PC-3 (cell line): ENCODE measurements at regions not wholly inside any gene's neighbourhood (a gene's known extent, or its start where the extent isn't known, plus 50 kb on each side); places are given as distances from the start of the nearest gene placed in this dataset.

ENCODE experiments used
- ATAC-seq: fragments of 200-7000 bp; cut with Tn5 transposase; 2 replicates; pipeline ENCODE4 v1.9.1; 2020; ENCODE audit warnings: mild to moderate bottlenecking, moderate library complexity
- BruUV-seq: library from RNA; stranded (reverse); fragments of 400-500 nt; replicated peaks from 2 replicates; lab custom pipeline; 2021; lab: Mats Ljungman, UMichigan
- CTCF ChIA-PET: fragments of 300-600 bp; sonication (Branson Sonifier 250); formaldehyde crosslinking; loops from one replicate; lab custom pipeline; 2022; ENCODE audit warnings: antibody characterized with exemption; lab: Charles Lee
- POLR2A ChIA-PET: fragments of 300-600 bp; sonication (Branson Sonifier 250); formaldehyde crosslinking; loops from one replicate; lab custom pipeline; 2022; ENCODE audit warnings: antibody characterized with exemption; ENCODE audit not compliant: unreplicated experiment; lab: Charles Lee
- DNase-seq: peaks from one replicate; pipeline ENCODE4 v3.0.0-alpha.2; 2015
- H2AFZ ChIP-seq: fragments of 300-600 bp; sonication (generic); 2 replicates; pipeline ENCODE4 v1.6.0; 2016; ENCODE audit warnings: antibody characterized with exemption, low read length
- H3F3A ChIP-seq: fragments of 300-600 bp; sonication (generic); one replicate; pipeline ENCODE4 v1.6.0; 2017; ENCODE audit warnings: antibody characterized with exemption, low read length, control low read depth, mild to moderate bottlenecking; ENCODE audit not compliant: unreplicated experiment
- H3K27ac ChIP-seq: fragments of 300-600 bp; sonication (generic); 2 replicates; pipeline ENCODE4 v1.5.1; 2016; ENCODE audit warnings: mild to moderate bottlenecking, low read length
- H3K27me3 ChIP-seq: fragments of 300-600 bp; sonication (generic); 2 replicates; pipeline ENCODE4 v1.6.1; 2016; ENCODE audit warnings: low read length, mixed read lengths
- H3K36me3 ChIP-seq: fragments of 300-600 bp; sonication (generic); 2 replicates; pipeline ENCODE4 v1.6.1; 2016; ENCODE audit warnings: low read depth, mixed run types, low read length, mixed read lengths
- H3K4me1 ChIP-seq: fragments of 300-600 bp; sonication (generic); 2 replicates; pipeline ENCODE4 v1.5.1; 2016; ENCODE audit warnings: low read length; ENCODE audit not compliant: insufficient read depth
- H3K4me2 ChIP-seq: fragments of 300-600 bp; sonication (generic); 2 replicates; pipeline ENCODE4 v1.6.0; 2016; ENCODE audit warnings: low read length
- H3K4me3 ChIP-seq: fragments of 300-600 bp; sonication (generic); 2 replicates; pipeline ENCODE4 v1.5.1; 2016; ENCODE audit warnings: mild to moderate bottlenecking, low read length, mixed read lengths
- H3K79me2 ChIP-seq: fragments of 300-600 bp; sonication (generic); 2 replicates; pipeline ENCODE4 v1.6.1; 2017; ENCODE audit warnings: low read length, mixed read lengths
- H3K9ac ChIP-seq: fragments of 300-600 bp; sonication (generic); 2 replicates; pipeline ENCODE4 v1.6.0; 2016; ENCODE audit warnings: mild to moderate bottlenecking, low read length
- H3K9me2 ChIP-seq: fragments of 300-600 bp; sonication (generic); replicated peaks from 2 replicates; pipeline ENCODE4 v1.6.1; 2016; ENCODE audit warnings: mixed run types, low read length, mixed read lengths
- H3K9me3 ChIP-seq: fragments of 300-600 bp; sonication (generic); 2 replicates; pipeline ENCODE4 v1.6.1; 2016; ENCODE audit warnings: low read length, mixed read lengths
- H4K20me1 ChIP-seq: fragments of 300-600 bp; sonication (generic); 2 replicates; pipeline ENCODE4 v1.6.1; 2016; ENCODE audit warnings: low read length, mixed read lengths
- EZH2 ChIP-seq: fragments of 300-600 bp; sonication (generic); IDR thresholded peaks from one replicate; pipeline ENCODE4 v1.6.1; 2017; ENCODE audit warnings: antibody characterized with exemption, mild to moderate bottlenecking, low read length; ENCODE audit not compliant: unreplicated experiment
- EZH2phosphoT487 ChIP-seq: fragments of 300-600 bp; sonication (generic); IDR thresholded peaks from 2 replicates; pipeline ENCODE4 v1.6.1; 2018; ENCODE audit warnings: mild to moderate bottlenecking, antibody characterized with exemption, low read length, borderline replicate concordance
- intact Hi-C: fragments of 100-400 bp; cut with micrococcal nuclease; formaldehyde crosslinking; loops from 2 replicates; pipeline ENCODE4 v1.9.0; 2023
- TF ChIP-seq, protein P1 (sequence below): fragments of 300-600 bp; sonication (generic); conservative IDR thresholded peaks from 2 replicates; pipeline ENCODE4 v1.5.1; 2017; ENCODE audit warnings: antibody characterized with exemption, low read depth, mild to moderate bottlenecking, low read length

- ChIA-PET POLR2A (no interaction called here), CTCF (no interaction called here)
- H3K4me2 ChIP-seq: no peak overlapping the region
- no peak overlapping the region for H2AFZ ChIP-seq
- H4K20me1 ChIP-seq: no peaks in the 10 kb centered on the region
- H3K4me1 ChIP-seq: no peaks in the 10 kb centered on the region
- DNase-seq: no peak
- no peak overlapping the region for H3K27ac ChIP-seq
- no peaks in the 10 kb centered on the region for H3K79me2 ChIP-seq
- TF ChIP-seq, protein P1, sequence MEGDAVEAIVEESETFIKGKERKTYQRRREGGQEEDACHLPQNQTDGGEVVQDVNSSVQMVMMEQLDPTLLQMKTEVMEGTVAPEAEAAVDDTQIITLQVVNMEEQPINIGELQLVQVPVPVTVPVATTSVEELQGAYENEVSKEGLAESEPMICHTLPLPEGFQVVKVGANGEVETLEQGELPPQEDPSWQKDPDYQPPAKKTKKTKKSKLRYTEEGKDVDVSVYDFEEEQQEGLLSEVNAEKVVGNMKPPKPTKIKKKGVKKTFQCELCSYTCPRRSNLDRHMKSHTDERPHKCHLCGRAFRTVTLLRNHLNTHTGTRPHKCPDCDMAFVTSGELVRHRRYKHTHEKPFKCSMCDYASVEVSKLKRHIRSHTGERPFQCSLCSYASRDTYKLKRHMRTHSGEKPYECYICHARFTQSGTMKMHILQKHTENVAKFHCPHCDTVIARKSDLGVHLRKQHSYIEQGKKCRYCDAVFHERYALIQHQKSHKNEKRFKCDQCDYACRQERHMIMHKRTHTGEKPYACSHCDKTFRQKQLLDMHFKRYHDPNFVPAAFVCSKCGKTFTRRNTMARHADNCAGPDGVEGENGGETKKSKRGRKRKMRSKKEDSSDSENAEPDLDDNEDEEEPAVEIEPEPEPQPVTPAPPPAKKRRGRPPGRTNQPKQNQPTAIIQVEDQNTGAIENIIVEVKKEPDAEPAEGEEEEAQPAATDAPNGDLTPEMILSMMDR: no peak
- TF ChIP-seq EZH2: no peak
- TF ChIP-seq EZH2phosphoT487: no peak
- BruUV-seq: no TSS peak
- no peaks in the 10 kb centered on the region for H3K9me2 ChIP-seq
- H3K9ac ChIP-seq: no peak overlapping the region
- intact Hi-C loops: no loop called here
- H3F3A ChIP-seq: no peaks in the 10 kb centered on the region
- no peaks in the 10 kb centered on the region for H3K36me3 ChIP-seq
- peaks cover 27% of the 10 kb centered on the region for H3K27me3 ChIP-seq
- ATAC-seq: no peak
- H3K9me3 ChIP-seq: no peaks in the 10 kb centered on the region
- H3K4me3 ChIP-seq: no peak overlapping the region
These were observed 599.1 kb downstream of the PTPRU start for GRCh38 chr1:29835406-29835805.

- no peak overlapping the region for H3K4me2 ChIP-seq
- H3K9me3 ChIP-seq: no peaks in the 10 kb centered on the region
- no peaks in the 10 kb centered on the region for H3K4me1 ChIP-seq
- H3K9me2 ChIP-seq: no peaks in the 10 kb centered on the region
- H3K9ac ChIP-seq: no peak overlapping the region
- DNase-seq (no peak), ATAC-seq (no peak)
- POLR2A ChIA-PET: no interaction called here
- H3K79me2 ChIP-seq: no peaks in the 10 kb centered on the region
- no TSS peak for BruUV-seq
- H4K20me1 ChIP-seq: no peaks in the 10 kb centered on the region
- no peak overlapping the region for H2AFZ ChIP-seq
- intact Hi-C loops: no loop called here
- TF ChIP-seq, protein P1: no peak
- TF ChIP-seq EZH2 (no peak), EZH2phosphoT487 (no peak)
- CTCF ChIA-PET: no interaction called here
- no peaks in the 10 kb centered on the region for H3F3A ChIP-seq
- peaks cover 38% of the 10 kb centered on the region for H3K27me3 ChIP-seq
- no peaks in the 10 kb centered on the region for H3K36me3 ChIP-seq
- H3K4me3 ChIP-seq: no peak overlapping the region
- H3K27ac ChIP-seq: no peak overlapping the region
These were observed 597.3 kb downstream of the PTPRU start for GRCh38 chr1:29833581-29833980.

DNA sequence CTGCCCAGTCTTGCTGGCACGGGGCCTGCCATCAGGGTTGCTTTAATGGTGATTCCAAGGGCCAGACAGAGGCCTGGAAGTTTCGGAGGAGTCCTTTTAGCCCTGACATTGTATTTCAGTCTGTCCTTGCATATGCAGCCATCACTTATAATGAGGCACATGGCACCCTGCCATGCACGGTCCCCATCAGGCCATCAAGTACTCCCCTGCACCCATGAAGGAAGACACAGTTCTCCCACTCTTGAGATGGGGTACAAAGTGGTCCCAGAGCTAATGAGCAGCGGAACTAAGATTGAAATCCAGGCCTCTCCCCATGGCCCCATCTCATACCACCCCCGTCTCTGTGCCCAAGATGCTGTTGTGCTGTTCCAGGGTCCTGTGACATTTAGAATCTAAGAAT lies 596.6 kb downstream of the PTPRU start:
- Histone ChIP-seq H3K9me2 (no peaks in the 10 kb centered on the region), H3K27ac (no peak overlapping the region), H3K9me3 (no peaks in the 10 kb centered on the region), H3K4me3 (no peak overlapping the region), H3K36me3 (no peaks in the 10 kb centered on the region), H3K4me2 (no peak overlapping the region), H3K27me3 (peaks cover 40% of the 10 kb centered on the region), H3K79me2 (no peaks in the 10 kb centered on the region), H4K20me1 (no peaks in the 10 kb centered on the region), H3K4me1 (no peaks in the 10 kb centered on the region), H2AFZ (no peak overlapping the region), H3K9ac (no peak overlapping the region), H3F3A (no peaks in the 10 kb centered on the region)
- ChIA-PET POLR2A (no interaction called here), CTCF (no interaction called here)
- intact Hi-C loops: no loop called here
- no peak for ATAC-seq
- no peak for TF ChIP-seq EZH2
- no peak for TF ChIP-seq EZH2phosphoT487
- TF ChIP-seq, protein P1: no peak
- no TSS peak for BruUV-seq
- DNase-seq: no peak
